ENCODE measurements at regions not wholly inside any gene's neighbourhood (a gene's known extent, or its start where the extent isn't known, plus 50 kb on each side); places are given as distances from the start of the nearest gene placed in this dataset.
A peak's percentile ranks its signal among the peaks of the same experiment; 100 is the strongest.

DNA sequence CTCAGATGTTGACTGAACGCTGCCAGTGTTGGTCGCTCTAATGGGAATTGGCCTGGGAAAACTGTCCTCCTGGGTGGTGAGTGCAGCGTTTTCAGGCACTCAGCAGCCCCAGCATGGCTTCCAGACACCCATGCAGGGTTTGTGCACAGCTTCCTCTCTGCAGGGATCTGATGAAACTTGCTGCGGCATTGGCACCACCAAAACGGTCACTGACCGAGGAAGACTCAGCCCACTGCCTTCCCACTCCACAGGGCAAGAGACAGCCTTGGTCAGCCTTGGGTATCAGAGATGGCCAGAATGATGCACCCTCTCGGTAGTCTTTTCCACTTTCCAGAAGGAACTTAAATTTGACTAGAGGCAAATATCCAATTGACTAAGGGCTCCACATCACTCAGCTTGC is 398.9 kb downstream of the IRS2 start:
- Histone ChIP-seq H3K4me3 (ENCODE audit: insufficient read depth, low read depth, low read length) (no peak overlapping the region), H3K27ac (ENCODE audit: insufficient read depth, low read length) (no peak overlapping the region), H3K4me2 (ENCODE audit: low read depth, low read length) (no peak overlapping the region), H2BK20ac (ENCODE audit: low read depth, low read length) (peak overlapping the region; percentile 31; the same call in 1 of the 2 replicates), H3K36me3 (ENCODE audit: control insufficient read depth, insufficient read depth, low read length) (no peaks in the 10 kb centered on the region), H3K27me3 (ENCODE audit: control insufficient read depth, insufficient read depth, low read length) (no peaks in the 10 kb centered on the region), H2BK120ac (ENCODE audit: low read depth, low read length) (peak overlapping the region; percentile 66), H2AFZ (replicated peaks; ENCODE audit: low read length, poor library complexity) (peak overlapping the region; percentile 37), H3K14ac (replicated peaks; ENCODE audit: low read depth, low read length) (0 out of 2 replicates have a peak overlapping the region, but pooled peaks have one; percentile 0), H3K9ac (ENCODE audit: low read depth, low read length) (no peak overlapping the region), H3K9me1 (ENCODE audit: insufficient read depth, low read length) (peaks cover 6% of the 10 kb centered on the region), H3K4ac (ENCODE audit: low read depth, low read length) (peak overlapping the region; percentile 54), H3K56ac (ENCODE audit: extremely low read depth, insufficient read depth, low read length) (no peak overlapping the region), H3K23ac (ENCODE audit: low read depth, low read length) (no peak overlapping the region), H4K20me1 (ENCODE audit: insufficient read depth, low read length) (no peaks in the 10 kb centered on the region), H4K91ac (ENCODE audit: insufficient read depth, low read depth, low read length) (peak overlapping the region; percentile 62), H4K5ac (ENCODE audit: low read depth, low read length) (peak overlapping the region; percentile 55; the same call in 1 of the 2 replicates), H2BK15ac (ENCODE audit: low read depth, low read length) (peak overlapping the region; percentile 80; the same call in 1 of the 3 replicates), H4K8ac (ENCODE audit: low read depth in 2 of 2, low read length in 2 of 2) (peak overlapping the region in 1 of 2 experiments; percentile 34; a peak in 2 of 4 replicates), H3K79me1 (ENCODE audit: low read depth in 1 of 2, low read length in 2 of 2) (no peaks in the 10 kb centered on the region), H3K18ac (ENCODE audit: low read depth, low read length) (peak overlapping the region; percentile 90), H2AK5ac (ENCODE audit: low read depth, low read length) (peak overlapping the region; percentile 60), H3K4me1 (ENCODE audit: control insufficient read depth, insufficient read depth, low read length) (peaks cover 9% of the 10 kb centered on the region), H3K9me3 (ENCODE audit: control insufficient read depth, insufficient read depth, low read length) (no peaks in the 10 kb centered on the region), H2AK9ac (replicated peaks; ENCODE audit: low read depth, low read length, poor library complexity) (no peak overlapping the region), H2BK5ac (ENCODE audit: low read depth, low read length, poor library complexity, severe bottlenecking) (peak overlapping the region; percentile 2)
- CTCF ChIA-PET: no interaction called here
- intact Hi-C loops (cut with micrococcal nuclease) (no loop called here), in situ Hi-C loops (cut with MboI; ENCODE audit: low sequenced_read_pairs) (no loop called here), dilution Hi-C loops (cut with HindIII; ENCODE audit: low sequenced_read_pairs, unreplicated experiment) (no loop called here)
- BruUV-seq (replicated peaks): no TSS peak
- no CpG with 5 or more reads among the region's 7 CpGs for WGBS, 2 experiments (ENCODE audit: extremely low coverage in 2 of 2, insufficient read length in 1 of 2)
- POLR2A ChIA-PET (ENCODE audit: unreplicated experiment): no interaction called here
- no peak for DNase-seq
- ATAC-seq (ENCODE audit: low read depth): no peak
- no peak for TF ChIP-seq RAD21 (IDR thresholded peaks at IDR 0.05; ENCODE audit: low read length)
- TF ChIP-seq MAFK (IDR thresholded peaks at IDR 0.05; ENCODE audit: low read depth, low read length): no peak
- TF ChIP-seq SMC3 (IDR thresholded peaks at IDR 0.05; ENCODE audit: low read depth, low read length): no peak
- TF ChIP-seq, protein P1, sequence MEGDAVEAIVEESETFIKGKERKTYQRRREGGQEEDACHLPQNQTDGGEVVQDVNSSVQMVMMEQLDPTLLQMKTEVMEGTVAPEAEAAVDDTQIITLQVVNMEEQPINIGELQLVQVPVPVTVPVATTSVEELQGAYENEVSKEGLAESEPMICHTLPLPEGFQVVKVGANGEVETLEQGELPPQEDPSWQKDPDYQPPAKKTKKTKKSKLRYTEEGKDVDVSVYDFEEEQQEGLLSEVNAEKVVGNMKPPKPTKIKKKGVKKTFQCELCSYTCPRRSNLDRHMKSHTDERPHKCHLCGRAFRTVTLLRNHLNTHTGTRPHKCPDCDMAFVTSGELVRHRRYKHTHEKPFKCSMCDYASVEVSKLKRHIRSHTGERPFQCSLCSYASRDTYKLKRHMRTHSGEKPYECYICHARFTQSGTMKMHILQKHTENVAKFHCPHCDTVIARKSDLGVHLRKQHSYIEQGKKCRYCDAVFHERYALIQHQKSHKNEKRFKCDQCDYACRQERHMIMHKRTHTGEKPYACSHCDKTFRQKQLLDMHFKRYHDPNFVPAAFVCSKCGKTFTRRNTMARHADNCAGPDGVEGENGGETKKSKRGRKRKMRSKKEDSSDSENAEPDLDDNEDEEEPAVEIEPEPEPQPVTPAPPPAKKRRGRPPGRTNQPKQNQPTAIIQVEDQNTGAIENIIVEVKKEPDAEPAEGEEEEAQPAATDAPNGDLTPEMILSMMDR (conservative IDR thresholded peaks at IDR 0.05; ENCODE audit: low read depth, low read length): no peak
- no peak for TF ChIP-seq RFX5 (IDR thresholded peaks at IDR 0.05; ENCODE audit: low read depth, low read length)
- TF ChIP-seq, protein P2, sequence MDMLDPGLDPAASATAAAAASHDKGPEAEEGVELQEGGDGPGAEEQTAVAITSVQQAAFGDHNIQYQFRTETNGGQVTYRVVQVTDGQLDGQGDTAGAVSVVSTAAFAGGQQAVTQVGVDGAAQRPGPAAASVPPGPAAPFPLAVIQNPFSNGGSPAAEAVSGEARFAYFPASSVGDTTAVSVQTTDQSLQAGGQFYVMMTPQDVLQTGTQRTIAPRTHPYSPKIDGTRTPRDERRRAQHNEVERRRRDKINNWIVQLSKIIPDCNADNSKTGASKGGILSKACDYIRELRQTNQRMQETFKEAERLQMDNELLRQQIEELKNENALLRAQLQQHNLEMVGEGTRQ (IDR thresholded peaks at IDR 0.05; ENCODE audit: low read depth, low read length): no peak
- TF ChIP-seq FOS (IDR thresholded peaks at IDR 0.05; ENCODE audit: low read depth, low read length): no peak
- no peak for TF ChIP-seq POLR2A (IDR thresholded peaks at IDR 0.05; ENCODE audit: low read depth, low read length)
- TF ChIP-seq CEBPB (IDR thresholded peaks at IDR 0.05; ENCODE audit: low read depth, low read length): no peak
- TF ChIP-seq BHLHE40 (IDR thresholded peaks at IDR 0.05; ENCODE audit: low read depth, low read length): no peak
- no peak for TF ChIP-seq MXI1 (IDR thresholded peaks at IDR 0.05; ENCODE audit: borderline replicate concordance, low read depth, low read length)

Data from IMR-90 (cell line).